ENCODE measurements at regions not wholly inside any gene's neighbourhood (a gene's known extent, or its start where the extent isn't known, plus 50 kb on each side); places are given as distances from the start of the nearest gene placed in this dataset.
A peak's percentile ranks its signal among the peaks of the same experiment; 100 is the strongest.
"Not testable (repeated sequence)": the region's sequence is repeated elsewhere in the genome, so short reads cannot be mapped to it uniquely, and the experiment has no call there.

DNA sequence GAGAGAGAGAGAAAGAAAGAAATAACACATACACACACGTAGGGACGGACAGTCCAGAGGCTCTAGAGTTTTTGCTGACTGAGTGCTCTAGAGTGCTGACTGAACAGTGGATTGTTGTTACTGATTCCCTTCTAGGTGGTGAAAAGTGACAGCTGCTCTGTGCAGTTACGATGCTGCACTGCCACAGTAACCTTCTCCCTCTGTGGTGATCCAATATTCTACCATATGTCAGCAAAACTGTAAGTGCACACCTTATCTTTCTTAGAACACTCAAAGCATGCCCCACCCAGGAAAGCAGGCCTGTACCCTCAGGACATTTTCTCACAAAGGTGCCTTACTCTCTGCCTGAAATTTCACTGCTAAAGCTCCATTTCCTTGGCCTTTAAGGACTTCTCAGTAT lies 1023.5 kb downstream of the TYW1 start:
- intact Hi-C loops (cut with DNase I): no loop called here
- DNase-seq: no peak

DNA sequence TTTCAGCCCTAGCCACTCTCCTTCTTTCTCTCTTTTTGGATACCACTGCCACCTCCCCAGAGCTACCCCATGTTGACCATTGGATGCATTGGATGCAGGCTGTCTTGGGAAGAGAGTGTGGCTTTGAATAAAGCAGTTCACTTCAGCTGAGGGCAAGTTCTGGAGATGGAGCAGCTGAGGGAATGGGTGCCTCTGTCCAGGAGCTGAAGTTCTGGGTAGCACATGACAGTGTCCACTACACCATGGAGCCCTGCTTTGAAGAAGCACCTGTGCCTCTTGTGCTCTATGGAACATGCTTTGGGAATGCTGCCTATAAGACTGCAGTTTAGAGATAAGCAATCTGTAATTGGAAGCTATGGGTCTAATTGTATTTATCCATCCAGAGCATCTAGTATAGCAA lies 1028.7 kb downstream of the TYW1 start:
- intact Hi-C loops (cut with DNase I): no loop called here
- DNase-seq: no peak

DNA sequence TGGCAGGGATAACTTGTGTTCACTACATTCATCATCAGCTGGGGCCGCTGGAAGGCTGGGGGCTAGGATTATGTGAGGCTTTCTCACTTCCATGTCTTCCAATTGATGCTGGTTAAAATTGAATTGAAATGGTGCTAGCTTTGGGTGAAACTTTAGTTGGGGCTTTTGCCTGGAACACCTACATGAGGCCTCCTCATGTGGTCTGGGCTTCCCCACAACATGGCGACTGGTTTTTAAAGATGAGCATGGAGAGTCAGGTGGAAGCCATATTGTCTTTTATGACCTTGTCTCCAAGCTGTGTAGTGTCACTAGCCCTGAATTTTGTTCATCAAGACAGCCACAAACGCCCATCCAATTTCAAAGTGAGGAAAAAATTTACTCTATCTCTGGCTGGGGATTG lies 1033.9 kb downstream of the TYW1 start:
- no peak for DNase-seq
- intact Hi-C loops (cut with DNase I): no loop called here

DNA sequence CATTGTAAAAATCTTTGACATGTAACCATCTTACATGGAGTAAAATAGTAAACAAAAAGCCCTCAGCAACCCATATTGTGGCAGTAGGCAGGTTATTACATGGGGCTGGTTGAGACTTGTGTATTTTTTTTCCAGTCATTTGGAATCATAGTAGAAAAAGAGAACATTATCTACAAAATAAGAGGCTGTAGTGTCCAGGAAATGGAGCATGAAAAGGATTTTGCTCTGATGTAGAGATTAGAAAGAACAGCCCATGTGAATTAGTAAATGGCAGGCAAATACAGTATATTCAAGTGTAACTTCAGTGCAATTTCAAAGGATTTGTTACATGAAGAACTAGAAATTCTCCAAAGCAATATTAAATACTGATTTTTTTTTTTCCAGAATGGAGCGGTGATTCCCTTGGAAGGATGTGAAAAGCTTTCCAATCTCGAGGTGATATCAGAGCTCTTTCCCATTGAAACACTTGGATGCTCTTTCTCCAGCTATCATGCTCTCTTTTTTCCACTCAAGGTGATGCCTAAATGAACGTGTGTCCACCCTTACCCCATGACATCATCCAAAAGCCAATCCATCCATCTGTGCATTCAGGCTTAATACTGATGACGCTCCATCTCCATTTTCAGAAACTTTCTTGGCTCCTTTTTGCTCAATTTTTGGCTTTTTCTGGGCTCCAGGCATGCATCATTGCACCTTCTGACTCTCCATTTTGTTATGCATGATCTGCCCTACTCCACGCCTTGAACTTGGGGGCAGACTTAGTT lies 1034.7 kb downstream of the TYW1 start:
- intact Hi-C loops (cut with DNase I): no loop called here
- DNase-seq: no peak

DNA sequence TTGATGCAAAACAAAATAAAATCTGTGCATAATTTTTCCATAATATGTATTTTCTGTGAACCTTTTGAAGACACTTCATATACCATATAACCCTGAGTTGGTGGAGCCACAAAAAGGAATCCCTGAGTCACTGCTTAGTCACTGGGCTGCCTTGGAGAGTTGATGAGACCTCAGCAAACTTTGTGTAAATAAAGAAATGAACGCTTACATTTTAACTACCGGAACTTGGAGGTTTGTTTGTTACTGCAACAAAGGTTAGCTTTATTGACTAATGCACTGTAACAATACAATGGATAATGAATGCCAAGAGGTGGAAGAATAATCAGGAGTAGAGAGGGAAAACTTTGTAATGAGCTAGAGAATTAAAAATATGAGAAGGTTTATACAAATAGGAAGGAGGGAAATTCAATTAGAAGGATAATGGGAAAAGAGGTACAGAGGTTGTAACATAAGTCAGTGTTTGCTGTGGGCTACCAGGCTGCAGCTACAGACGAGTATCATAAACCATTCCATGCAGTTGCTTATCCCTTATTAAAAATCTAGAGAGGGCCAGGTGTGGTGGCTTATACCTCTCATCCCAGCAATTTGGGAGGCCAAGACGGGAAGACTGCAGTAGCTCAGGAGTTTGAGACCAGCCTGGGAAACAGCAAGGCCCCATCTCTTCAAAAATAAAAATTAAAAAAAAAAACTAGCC lies 1042.1 kb downstream of the TYW1 start:
- no peak for DNase-seq
- intact Hi-C loops (cut with DNase I): no loop called here

DNA sequence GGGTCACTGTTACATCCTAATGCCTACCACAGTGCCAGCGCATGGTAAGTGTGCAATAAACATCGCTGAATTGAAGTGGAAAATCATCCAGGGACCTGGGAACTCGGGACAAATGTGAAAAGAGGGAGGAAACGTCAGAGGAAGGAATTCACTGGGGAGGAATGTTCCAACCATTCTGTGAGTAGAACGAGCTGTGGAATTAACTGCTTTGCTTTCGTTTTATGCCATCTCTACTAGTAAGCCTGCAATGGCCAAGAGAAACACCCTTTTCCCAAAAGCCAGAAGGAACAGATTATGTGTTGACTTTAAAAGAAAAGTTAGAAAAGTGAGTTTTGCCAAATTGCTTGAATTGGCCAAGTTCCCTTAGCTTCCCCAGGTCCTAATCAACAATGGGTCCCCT lies 1044.9 kb downstream of the TYW1 start:
- intact Hi-C loops (cut with DNase I): no loop called here
- no peak for DNase-seq

DNA sequence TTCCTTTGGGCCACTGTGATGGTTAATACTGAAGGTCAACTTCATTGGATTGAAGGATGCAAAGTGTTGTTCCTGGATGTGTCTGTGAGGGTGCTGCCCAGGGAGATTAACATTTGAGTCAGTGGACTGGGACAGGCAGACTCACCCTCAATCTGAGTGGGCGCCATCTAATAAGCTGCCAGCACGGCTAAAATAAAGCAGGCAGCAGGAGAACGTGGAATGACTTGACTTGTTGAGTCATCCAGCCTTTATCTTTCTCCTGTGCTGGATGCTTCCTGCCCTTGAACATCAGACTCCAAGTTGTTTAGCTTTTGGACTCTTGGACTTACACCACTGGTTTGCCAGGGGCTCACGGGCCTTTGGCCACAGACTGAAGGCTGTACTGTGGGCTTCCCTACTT lies 1046.9 kb downstream of the TYW1 start:
- DNase-seq: no peak
- intact Hi-C loops (cut with DNase I): no loop called here

DNA sequence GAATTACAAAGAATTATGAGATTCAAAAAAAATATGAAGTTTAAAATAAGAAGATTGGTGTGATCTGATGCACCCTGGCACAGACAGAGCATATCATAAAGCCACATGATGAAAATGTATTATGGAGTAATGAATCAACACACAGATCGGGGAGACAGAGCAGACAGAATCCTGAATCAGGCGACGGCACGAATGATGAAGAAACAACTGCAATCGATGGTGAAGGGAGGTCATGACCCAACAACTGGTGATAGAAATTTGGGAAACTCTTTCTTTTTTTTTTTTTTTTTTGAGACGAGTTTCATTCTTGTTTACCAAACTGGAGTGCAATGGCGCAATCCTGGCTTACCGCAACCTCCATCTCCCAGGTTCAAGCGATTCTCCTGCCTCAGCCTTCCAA lies 1054.0 kb downstream of the TYW1 start:
- no peak for DNase-seq
- intact Hi-C loops (cut with DNase I): no loop called here

DNA sequence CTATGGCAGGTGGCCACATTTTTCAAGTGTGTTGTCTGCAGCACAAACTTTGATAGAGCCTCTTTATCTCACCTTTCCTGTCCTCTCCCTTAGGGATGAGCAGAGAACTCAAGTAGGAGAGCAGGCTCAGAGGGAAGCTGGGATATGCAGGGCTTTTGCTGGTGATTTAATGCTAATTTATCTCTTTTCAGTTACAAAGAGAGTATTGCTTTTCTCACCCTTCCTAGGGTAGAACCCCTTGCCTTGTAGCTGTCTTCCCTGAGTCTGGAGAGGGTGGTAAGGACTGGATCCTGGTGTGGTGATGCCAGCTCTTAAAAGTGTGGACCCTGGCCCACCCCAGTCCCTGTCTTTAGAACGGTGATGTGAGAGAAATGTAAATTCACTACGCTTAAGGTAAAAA lies 1061.4 kb downstream of the TYW1 start:
- intact Hi-C loops (cut with DNase I): no loop called here
- DNase-seq: no peak

DNA sequence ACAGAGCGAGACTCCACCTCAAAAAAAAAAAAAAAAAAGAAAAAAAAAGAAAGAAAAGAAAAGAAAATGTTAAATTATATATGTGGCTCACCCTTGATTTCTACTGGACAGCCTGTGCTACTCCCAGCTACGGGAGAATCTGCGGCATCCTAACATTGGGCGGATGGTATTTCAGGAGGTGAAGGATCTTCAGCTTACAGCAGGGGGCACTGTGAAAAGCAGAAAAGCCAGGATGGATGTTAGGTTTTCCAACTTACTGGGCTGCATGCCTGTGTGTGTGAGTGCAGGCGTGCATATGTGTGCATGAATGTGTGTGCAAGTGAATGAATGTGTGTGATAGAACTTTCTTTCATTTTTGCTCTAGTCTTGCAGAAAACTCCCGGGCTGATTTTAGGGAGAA lies 1066.5 kb downstream of the TYW1 start:
- peak in 2 of 10 donors; percentile 7 to 10 for DNase-seq
- intact Hi-C loops (cut with DNase I): no loop called here

DNA sequence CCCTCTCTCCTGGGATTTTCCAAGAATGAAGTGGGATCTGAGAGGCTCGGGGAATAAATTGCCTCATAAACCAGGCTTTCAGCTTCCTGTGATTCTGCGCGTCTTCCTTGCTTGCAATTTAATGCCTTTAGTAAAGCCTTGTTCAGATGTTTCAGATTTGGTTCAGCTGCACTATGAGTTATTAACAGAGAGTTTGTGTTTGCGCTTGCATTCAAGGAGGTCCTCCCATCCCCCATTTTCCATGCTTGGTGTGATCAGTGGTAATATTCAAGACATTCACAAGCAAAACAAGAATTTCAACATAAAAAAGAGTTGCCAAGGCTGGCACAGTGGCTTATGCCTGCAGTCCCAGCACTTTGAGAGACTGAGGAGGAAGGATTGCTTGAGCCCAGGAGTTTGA lies 1068.9 kb downstream of the TYW1 start:
- no peak for DNase-seq

DNA sequence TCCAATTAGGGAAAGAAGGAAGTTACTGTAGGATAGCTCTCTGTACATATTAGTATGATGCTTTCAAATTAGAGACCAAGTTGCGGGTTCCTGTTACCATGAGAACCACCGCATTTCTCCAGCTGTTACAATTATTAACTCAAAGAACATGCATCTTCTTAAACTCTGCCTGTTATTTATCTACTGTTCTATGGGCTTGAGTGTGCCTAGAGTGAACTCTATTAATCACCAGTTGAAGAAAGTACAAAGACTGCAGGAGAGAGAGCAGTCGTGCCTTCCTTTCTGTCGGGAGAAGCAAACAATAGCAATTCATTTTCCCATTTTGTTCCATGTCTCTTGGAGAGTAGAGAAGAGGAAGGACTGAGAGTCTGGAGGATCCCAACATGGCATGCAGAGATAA lies 1071.2 kb downstream of the TYW1 start:
- intact Hi-C loops (cut with DNase I): no loop called here
- DNase-seq: no peak

More for the DNA sequence above, 1068.9 kb downstream of the TYW1 start:
- intact Hi-C loops (cut with DNase I): no loop called here

DNA sequence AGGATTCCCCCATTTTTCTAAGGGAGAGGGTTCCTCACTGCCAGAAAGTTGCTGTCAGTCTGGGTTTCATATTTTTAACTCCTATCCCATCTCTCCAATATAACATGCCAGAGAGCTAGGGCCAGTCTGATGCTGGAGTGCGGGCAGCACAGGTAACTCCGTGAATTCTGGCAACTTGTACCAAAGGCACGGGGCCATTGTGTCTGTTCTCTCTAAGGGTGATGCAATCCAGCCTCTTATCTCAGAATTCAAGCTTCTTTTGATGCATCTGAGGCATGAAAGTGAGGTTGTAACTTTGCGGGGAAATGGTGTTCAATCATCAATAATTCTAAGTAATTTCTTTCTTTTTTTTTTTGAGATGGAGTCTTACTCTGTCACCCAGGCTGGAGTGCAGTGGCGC lies 1074.4 kb downstream of the TYW1 start:
- intact Hi-C loops (cut with DNase I): no loop called here
- DNase-seq: no peak

DNA sequence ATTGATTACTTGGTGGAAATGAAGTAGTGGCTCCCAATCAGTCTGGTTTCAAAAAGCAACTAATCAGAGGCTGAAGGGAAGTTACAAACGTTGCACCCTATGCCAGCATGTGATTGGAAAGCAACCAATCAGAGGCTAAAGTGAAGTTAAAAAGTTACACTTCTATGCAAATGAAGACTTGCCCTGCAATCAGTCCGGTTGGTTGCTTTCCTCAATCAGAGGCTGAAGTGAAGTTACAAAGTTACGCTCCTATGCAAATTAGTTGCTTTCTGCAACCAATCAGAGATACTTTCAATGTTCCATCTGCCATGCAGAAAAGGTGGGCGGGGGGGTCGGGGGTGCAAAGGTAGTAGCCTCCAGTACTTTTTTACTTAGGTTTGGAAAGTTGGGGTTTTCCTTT lies 1077.1 kb downstream of the TYW1 start:
- no peak for DNase-seq
- intact Hi-C loops (cut with DNase I): no loop called here

DNA sequence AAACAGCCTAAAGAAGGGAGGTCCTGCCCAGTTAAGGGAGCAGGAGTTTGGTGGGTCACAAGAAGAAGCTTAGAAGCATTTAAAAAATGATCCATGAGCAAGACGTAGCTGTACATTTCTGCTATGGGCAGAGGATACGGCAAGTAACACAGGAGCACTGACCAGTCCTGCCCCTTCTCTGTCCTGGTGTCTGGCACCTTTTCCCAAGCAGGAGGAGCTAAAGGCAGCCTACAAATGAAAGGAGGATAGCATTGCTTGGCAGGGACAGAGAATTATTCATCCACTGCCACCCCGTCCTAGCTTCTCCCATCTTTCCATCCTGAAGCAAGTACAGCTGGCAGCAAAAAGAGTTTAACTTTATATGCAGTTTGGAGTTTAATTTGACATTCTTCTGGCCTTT lies 1077.6 kb downstream of the TYW1 start:
- intact Hi-C loops (cut with DNase I): no loop called here
- no peak for DNase-seq

DNA sequence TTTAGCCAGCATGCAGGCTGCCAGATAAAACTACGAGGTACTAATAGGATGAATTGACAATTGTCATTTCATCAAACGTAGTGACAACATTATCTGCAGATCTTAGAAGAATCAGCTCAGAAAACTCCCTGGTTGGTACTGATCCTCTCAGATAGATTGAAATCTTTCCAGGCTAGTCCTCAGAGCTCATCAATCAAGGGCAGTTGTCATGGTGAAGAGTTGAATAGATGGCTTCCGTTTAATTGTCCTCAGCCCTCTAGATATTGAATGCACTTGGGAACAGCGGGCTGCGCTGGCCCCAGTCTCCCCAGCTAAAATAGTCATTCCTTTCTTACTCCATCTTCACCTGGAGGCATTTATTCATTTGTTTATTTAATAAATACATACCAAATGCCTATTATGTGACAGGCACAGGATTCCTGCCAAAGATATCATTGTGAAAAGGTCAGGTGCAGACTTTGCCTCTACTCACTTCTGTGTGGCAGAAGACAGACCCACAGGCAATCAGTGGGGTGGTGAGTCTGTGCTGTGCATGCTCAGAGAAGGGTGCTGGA lies 1081.6 kb downstream of the TYW1 start:
- no peak for DNase-seq

DNA sequence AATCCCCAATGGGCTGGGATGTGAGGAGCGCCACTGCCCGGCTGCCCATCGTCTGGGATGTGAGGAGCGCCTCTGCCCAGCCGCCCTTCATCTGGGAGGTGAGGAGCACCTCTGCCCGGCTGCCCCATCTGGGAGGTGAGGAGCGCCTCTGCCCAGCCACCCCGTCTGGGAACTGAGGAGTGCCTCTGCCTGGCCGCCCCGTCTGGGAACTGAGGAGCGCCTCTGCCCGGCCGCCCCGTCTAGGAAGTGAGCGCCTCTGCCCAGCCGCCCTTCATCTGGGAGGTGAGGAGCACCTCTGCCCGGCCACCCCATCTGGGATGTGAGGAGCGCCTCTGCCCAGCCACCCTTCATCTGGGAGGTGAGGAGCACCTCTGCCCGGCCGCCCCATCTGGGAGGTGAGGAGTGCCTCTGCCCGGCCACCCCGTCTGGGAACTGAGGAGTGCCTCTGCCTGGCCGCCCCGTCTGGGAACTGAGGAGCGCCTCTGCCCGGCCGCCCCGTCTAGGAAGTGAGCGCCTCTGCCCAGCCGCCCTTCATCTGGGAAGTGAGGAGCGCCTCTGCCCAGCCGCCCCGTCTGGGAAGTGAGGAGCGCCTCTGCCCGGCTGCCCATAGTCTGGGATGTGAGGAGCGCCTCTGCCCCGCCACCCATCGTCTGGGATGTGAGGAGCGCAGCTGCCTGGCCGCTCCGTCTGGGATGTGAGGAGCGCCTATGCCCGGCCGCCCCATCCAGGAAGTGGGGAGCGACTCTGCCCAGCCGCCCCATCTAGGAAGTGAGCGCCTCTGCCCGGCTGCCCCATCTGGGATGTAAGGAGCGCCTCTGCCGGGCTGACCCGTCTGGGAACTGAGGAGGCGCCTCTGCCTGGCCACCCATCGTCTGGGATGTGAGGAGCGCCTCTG lies 1085.7 kb downstream of the TYW1 start:
- DNase-seq; intact Hi-C loops (cut with DNase I): not testable (repeated sequence)

More for the DNA sequence above, 1081.6 kb downstream of the TYW1 start:
- intact Hi-C loops (cut with DNase I): no loop called here

DNA sequence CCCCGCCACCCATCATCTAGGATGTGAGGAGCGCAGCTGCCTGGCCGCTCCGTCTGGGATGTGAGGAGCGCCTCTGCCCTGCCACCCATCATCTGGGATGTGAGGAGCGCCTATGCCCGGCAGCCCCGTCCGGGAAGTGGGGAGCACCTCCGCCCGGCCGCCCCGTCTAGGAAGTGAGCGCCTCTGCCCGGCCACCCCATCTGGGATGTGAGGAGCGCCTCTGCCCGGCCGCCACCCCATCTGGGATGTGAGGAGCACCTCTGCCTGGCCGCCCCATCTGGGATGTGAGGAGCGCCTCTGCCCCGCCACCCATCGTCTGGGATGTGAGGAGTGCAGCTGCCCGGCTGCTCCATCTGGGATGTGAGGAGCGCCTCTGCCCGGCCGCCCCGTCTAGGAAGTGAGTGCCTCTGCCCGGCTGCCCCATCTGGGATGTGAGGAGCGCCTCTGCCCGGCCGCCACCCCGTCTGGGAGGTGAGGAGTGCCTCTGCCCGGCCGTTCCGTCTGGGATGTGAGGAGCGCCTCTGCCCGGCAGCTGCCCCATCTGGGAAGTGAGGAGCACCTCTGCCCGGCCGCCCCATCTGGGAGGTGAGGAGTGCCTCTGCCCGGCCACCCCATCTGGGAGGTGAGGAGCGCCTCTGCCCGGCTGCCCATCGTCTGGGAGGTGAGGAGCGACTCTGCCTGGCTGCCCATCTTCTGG lies 1086.5 kb downstream of the TYW1 start:
- intact Hi-C loops (cut with DNase I): not testable (repeated sequence)
- peak in 1 of 10 donors; percentile 83 for DNase-seq

DNA sequence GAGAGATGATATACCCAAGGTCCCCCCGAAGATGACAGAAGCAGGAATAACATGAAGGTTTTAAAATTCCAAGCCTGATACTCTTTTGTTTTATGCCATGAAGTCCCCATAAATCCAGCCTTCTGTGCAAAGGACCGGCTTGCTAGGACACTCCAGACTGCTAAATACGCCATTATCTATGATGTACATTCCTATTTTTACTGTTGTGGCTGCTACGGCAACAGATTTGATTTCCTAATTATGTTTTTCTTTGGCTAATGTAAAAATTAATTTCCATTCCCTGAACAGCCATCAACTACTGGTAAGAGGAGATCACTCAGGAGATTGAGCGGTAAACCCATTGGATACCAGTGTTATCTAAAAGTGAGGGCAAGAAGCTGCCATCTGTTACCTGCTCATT lies 1090.8 kb downstream of the TYW1 start:
- intact Hi-C loops (cut with DNase I): no loop called here
- no peak for DNase-seq

DNA sequence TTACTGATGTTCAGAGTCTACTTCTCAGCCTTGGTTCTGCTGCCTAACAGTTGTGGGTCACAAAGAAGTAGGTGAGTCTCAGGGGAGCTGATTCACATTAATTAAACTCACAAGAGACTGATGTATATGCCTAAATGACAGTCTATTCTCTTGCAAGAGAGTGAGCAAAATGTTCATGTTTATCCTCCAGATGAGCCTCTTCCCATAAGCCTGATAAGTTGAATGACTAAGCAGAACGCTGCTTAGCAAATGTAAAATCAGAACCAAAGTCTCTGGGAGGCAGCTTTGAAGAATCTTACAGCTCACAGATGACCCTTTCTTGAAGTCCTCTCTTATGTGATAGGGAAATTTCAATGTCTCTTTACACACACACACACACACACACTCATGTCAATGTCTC lies 1092.2 kb downstream of the TYW1 start:
- DNase-seq: no peak
- intact Hi-C loops (cut with DNase I): no loop called here
